Glutamatergic neuron (in vitro differentiated cells): ENCODE measurements at regions not wholly inside any gene's neighbourhood (a gene's known extent, or its start where the extent isn't known, plus 50 kb on each side); places are given as distances from the start of the nearest gene placed in this dataset.

Source experiments
- DNase-seq: peaks from one replicate; pipeline ENCODE4 v3.0.0; 2022
- H3K27ac Mint-ChIP-seq: one replicate; pipeline ENCODE4 v1.8.0; 2020; ENCODE audit warnings: mild to moderate bottlenecking, mixed read lengths, inconsistent platforms; ENCODE audit not compliant: unreplicated experiment
- H3K27me3 Mint-ChIP-seq: one replicate; pipeline ENCODE4 v1.8.0; 2020; ENCODE audit warnings: mild to moderate bottlenecking, moderate library complexity, mixed read lengths, inconsistent platforms; ENCODE audit not compliant: unreplicated experiment
- H3K36me3 Mint-ChIP-seq: one replicate; pipeline ENCODE4 v1.8.0; 2020; ENCODE audit warnings: mild to moderate bottlenecking, mixed read lengths, inconsistent platforms; ENCODE audit not compliant: unreplicated experiment
- H3K4me1 Mint-ChIP-seq: one replicate; pipeline ENCODE4 v1.8.0; 2020; ENCODE audit warnings: mild to moderate bottlenecking, low read depth, mixed read lengths, inconsistent platforms; ENCODE audit not compliant: unreplicated experiment
- H3K4me3 Mint-ChIP-seq: one replicate; pipeline ENCODE4 v1.8.0; 2020; ENCODE audit warnings: mild to moderate bottlenecking, mixed read lengths, inconsistent platforms; ENCODE audit not compliant: unreplicated experiment
- H3K9me3 Mint-ChIP-seq: one replicate; pipeline ENCODE4 v1.8.0; 2020; ENCODE audit warnings: mild to moderate bottlenecking, moderate library complexity, mixed read lengths, inconsistent platforms; ENCODE audit not compliant: unreplicated experiment
- CTCF ChIP-seq: fragments of 200-600 bp; sonication (generic); IDR thresholded peaks from one replicate; pipeline ENCODE4 v1.5.0; 2021; ENCODE audit not compliant: partially characterized antibody, unreplicated experiment

DNA sequence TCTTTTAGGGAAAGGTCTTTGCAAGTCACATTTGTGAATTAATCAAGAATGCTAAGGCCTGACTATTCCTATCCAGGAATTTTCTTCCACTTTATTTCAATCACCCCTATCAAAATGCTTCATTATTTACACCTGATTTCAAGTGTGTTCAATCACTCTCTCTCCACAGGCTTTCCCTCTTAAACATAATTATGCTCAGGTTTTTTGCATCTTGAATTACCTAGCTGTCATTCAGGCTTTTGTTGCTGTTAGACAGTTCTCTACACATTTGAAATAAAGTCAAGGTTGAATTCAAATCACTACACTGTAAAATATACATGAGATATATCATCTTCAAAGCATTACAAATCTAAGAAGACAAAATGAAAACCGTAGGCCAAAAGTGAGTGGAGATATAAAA, 941.3 kb upstream of the SLITRK1 start:
- DNase-seq = no peak
- H3K9me3 Mint-ChIP-seq = no peaks in the 10 kb centered on the region
- no peaks in the 10 kb centered on the region for H3K27me3 Mint-ChIP-seq
- H3K4me3 Mint-ChIP-seq = no peak overlapping the region
- no peaks in the 10 kb centered on the region for H3K36me3 Mint-ChIP-seq
- no peak overlapping the region for H3K27ac Mint-ChIP-seq
- no peak for TF ChIP-seq CTCF
- H3K4me1 Mint-ChIP-seq = peaks cover 6% of the 10 kb centered on the region

DNA sequence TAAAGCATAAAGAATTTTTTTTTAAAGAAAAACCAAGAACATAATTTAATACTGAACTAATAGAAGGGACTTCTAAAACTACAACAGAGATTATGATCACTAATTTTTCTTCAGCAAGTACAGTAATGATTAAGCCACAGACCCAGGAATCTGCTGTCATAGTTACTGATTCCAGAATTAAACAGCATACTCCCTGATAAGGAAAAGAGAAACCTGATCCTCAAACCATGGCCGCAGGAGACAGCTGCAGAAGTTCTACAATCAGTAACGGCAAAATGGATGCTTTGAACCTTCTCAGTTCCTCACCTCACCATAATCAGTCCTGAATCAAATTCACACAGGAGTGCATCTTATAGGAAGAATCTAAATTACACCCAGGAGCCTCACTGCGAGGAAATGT, 939.0 kb upstream of the SLITRK1 start:
- Mint-ChIP-seq H3K4me3 (no peak overlapping the region), H3K4me1 (peaks cover 6% of the 10 kb centered on the region), H3K36me3 (no peaks in the 10 kb centered on the region), H3K27ac (no peak overlapping the region), H3K9me3 (no peaks in the 10 kb centered on the region), H3K27me3 (no peaks in the 10 kb centered on the region)
- TF ChIP-seq CTCF = no peak
- no peak for DNase-seq

DNA sequence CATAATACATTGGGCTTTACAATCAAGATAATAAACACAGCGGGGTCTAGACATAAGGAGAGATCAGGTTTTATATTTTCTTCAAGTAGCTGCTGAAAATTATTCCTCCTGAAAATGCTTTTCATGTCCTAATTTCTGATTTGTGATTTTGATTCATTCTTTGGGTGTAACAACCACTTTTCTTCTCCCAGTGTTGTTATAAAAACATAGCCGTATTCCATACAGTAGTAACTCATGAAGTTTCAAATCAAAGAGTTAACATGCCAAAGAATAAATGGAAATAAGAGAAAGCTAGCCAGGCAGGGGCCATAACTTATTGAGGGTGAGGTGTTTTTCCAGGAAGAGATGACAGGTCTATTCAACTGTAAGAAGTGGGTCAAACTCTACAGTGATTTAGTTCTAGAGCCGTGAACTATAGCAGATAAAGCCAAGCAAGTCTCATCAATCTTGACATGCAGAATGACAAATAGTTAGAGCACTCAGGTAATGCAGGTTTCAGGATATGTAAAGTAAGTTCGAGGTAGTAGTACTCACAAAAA, 934.4 kb upstream of the SLITRK1 start:
- no peak for TF ChIP-seq CTCF
- H3K27ac Mint-ChIP-seq = no peak overlapping the region
- no peak for DNase-seq
- no peaks in the 10 kb centered on the region for H3K27me3 Mint-ChIP-seq
- no peak overlapping the region for H3K4me3 Mint-ChIP-seq
- H3K36me3 Mint-ChIP-seq = no peaks in the 10 kb centered on the region
- H3K4me1 Mint-ChIP-seq = peaks cover 16% of the 10 kb centered on the region
- H3K9me3 Mint-ChIP-seq = no peaks in the 10 kb centered on the region

DNA sequence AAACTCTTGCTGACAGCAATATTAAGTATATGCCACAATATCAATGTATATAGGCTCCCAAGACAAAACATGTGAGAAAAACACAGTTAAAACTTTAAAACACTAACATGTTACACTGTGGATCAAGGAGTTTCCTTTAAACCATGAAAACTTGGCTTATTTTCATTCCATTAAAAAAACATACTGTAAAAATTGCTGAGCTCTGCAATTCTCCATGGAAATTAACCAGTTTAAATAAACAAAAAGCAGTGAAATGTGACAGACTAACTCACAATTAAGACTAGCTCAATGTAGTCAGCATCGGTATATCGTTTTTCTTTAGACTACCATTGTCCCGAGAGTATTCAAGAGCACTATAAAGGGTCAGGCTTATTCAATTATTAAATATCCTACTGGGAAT, 930.5 kb upstream of the SLITRK1 start:
- no peaks in the 10 kb centered on the region for H3K36me3 Mint-ChIP-seq
- no peak for TF ChIP-seq CTCF
- H3K4me3 Mint-ChIP-seq = no peak overlapping the region
- H3K4me1 Mint-ChIP-seq = peaks cover 13% of the 10 kb centered on the region
- DNase-seq = no peak
- H3K27me3 Mint-ChIP-seq = no peaks in the 10 kb centered on the region
- H3K9me3 Mint-ChIP-seq = no peaks in the 10 kb centered on the region
- no peak overlapping the region for H3K27ac Mint-ChIP-seq

DNA sequence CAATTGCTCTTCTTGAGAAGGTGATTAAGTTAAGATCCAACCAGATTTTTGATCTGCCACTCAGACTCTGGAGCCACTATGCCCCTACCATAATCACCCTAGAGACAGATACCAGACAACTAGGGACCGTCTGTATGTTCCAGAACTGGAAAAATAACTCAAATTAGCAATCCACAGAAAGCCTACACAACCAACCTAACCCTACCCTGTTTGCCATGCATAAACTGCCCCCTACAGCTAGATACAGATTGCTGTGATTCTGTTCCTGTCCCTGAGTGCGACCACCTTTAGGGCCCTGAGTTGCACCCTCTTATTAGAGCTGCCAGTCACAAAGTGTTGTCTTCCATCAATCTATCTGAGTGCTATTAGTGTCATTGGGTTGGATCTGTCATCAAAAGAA, 929.8 kb upstream of the SLITRK1 start:
- TF ChIP-seq CTCF = no peak
- Mint-ChIP-seq H3K9me3 (no peaks in the 10 kb centered on the region), H3K4me3 (no peak overlapping the region), H3K27me3 (no peaks in the 10 kb centered on the region), H3K36me3 (no peaks in the 10 kb centered on the region), H3K4me1 (peaks cover 13% of the 10 kb centered on the region), H3K27ac (no peak overlapping the region)
- DNase-seq = no peak
